NCI-H2196 treated with DMSO at 0.1 percent for 48 hours (cell line): ENCODE measurements at regions not wholly inside any gene's neighbourhood (a gene's known extent, or its start where the extent isn't known, plus 50 kb on each side); places are given as distances from the start of the nearest gene placed in this dataset.
"Not testable (repeated sequence)": the region's sequence is repeated elsewhere in the genome, so short reads cannot be mapped to it uniquely, and the experiment has no call there.

Source experiments
- DNase-seq: peaks from one replicate; lab custom pipeline; 2025; ENCODE audit not compliant: unreplicated experiment; lab: John Stamatoyannopoulos, UW

DNA sequence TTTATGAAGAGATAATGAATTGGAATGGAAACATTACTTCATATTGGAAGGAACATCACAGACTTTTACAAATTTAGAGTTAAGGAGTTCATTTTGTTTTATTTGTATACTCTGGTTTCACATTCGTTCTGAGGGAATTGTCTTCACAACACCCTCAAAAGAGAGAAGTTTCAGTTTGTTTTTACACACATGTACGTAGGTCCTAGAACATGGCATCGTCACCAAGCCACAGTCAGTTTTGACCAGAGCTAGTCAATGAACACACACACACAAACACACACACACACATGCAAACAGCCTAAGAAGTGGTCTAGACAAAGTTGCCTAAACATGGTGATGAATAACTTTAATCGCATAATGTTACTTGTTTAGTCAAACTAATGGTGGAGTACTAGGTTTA is 427.9 kb upstream of the BCHE start:
- no peak for DNase-seq

DNA sequence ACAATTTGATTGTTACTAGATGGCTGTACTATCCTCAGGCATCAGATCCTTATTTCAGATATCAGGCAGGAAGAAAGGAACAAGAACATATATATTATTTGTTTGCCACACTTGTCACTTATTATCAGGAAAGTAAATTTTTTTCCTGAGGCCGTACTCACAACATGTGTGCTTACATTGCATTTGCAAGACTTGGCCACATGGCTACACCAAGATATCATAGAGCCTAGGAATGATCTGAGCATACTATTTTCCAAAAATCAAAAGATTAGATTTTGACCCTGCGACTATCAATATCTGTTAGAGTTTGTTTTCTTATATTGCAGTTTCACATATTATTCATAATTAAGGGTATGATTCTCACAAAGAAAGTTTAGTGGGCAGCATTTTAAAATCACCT is 426.2 kb upstream of the BCHE start:
- no peak for DNase-seq

DNA sequence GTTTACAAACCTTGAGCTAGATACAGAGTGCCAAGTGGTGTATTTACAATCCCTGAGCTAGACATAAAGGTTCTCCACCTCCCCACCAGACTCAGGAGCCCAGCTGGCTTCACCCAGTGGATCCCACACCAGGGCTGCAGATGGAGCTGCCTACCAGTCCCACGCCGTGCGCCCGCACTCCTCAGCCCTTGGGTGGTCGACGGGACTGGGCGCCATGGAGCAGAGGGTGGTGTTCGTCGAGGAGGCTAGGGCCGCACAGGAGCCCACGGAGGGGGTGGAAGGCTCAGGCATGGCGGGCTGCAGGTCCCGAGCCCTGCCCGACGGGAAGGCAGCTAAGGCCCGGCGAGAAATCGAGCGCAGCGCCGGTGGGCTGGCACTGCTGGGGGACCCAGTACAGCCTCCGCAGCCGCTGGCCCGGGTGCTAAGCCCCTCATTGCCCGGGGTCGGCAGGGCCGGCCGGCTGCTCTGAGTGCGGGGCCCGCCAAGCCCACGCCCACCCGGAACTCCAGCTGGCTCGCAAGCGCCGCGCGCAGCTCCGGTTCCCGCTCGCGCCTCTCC is 421.1 kb upstream of the BCHE start:
- DNase-seq: not testable (repeated sequence)

DNA sequence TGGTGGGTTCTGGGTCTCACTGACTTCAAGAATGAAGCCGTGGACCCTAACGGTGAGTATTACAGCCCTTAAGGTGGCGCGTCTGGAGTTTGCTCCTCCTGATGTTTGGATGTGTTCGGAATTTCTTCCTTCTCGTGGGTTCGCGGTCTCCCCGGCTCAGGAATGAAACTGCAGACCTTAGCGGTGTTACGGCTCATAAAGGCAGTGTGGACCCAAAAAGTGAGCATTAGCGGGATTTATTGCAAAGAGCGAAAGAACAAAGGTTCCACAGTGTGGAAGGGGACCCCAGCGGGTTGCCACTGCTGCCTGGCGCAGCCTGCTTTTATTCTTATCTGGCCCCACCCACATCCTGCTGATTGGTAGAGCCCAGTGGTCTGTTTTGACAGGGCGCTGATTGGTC is 420.5 kb upstream of the BCHE start:
- no peak for DNase-seq

DNA sequence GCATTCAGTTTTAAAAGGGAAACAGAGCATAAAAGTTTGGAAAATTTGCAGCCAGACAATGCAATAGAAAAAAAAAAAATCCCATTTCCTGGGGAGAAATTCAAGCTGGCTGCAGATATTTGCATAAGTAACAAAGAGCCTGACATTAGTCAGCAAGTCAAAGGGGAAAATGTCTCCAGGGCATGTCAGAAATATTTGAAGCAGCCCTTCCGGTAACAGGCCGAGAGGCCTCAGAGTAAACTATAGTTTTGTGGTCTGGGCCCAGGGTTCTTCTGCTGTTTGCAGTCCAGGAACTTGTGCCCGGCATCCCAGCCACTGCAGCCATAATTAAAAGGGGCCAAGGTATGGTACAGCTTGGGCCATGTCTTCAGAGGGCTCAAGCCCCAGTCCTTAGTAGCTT is 411.6 kb upstream of the BCHE start:
- no peak for DNase-seq

DNA sequence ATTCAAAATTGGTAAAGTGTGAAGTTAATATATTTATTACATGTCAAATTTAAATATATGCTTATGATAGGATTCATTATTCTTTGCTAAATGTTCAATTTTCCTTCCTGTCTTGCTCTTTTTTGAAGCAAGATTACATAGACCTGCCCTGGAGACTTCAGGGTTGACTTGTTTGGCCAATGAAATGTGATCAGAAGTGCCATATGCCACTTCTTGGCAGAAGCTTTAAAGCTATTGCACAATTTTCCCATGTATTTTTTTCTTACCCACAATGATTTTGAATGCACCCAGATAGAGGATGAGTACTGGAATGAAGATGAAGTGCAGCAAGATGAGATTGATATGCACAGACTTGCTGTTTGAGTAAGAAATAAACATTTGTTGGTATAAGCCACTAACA is 406.3 kb upstream of the BCHE start:
- DNase-seq: no peak

DNA sequence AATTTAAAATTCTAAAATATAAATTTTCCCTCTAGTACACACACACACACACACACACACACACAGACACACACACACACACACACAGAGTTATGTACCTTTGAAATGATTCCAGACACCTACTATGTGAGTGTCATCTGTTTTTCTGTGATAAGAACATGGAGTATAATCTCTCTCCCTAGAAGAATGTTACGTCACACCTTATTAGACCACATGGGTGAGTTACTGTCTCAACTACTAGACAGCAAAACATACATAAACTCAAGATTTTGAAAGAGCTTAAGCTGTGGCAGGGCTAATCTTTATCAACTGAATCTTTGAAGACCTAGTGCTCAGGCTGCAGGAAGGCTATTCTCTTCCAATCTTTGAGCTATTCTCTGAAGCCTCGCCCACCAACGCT is 385.9 kb upstream of the BCHE start:
- no peak for DNase-seq

DNA sequence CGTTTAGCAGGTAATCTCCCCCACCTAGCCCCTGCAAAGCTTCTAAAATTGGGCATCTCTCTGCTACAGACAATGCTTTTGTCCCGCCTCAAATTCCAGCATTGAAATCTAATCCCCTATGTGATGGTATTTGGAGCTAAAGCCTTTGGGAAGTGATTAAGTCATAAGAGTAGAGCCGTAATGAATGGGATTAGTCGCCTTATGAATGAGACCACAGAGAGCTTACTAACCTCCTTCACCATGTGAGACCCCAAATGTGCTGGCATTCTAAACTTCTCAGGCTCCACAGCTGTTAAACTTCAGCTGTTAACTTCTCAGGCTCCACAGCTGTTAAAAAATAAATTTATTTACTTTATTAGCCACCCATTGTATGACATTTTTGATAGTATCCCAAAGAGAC is 374.2 kb upstream of the BCHE start:
- DNase-seq: no peak

DNA sequence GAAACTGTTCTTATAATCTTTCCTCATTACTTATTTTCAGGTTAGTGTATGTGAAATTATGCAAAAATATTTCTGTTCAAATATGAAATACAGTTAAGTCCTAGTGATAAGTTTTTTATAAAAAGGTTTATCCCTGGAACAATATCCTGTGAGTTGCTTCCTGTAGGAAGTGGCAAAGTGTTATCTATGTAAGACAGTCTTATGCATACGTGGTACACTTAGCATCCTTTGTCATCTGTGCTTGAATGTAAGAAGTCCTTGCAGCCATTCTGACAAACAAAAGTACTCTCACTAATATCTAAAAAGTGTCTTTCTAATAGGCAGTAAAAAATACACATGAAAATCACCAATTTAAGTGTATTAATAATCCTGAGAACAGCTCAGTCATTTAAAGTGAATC is 372.5 kb upstream of the BCHE start:
- no peak for DNase-seq

DNA sequence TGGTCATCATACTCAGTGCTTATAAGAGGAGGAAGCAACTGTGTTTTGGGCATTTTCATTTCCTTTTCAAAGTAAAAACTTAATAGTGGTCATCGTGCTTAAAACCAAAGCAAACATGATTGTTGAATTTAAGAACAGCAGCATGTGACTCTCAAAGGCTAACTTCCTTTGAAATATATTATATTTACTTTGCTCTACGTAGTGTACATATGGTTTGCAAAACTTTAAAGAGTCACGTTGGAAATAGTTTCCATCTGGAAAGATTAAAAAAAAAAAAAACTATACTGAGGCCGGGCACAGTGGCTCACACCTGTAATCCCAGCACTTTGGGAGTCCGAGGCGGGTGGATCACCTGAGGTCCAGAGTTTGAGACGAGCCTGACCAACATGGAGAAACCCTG is 367.9 kb upstream of the BCHE start:
- DNase-seq: no peak

DNA sequence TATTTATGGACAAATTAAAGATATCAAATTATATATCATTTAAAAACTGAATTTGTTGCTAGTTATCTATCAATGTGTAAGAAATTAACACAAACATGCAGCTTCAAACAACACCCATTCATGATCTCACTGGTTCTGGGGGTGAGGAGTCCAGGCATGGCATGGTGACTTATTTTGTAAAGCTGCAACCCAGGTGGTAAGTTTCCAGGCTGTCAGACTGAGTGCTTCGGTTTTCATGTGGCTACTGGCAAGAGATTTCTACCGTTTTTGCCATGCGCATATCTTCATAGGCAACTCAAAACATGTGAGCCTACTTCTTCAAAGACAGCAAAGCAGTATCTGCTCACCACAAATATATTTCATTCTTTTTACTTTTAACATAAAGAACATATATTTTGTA is 364.3 kb upstream of the BCHE start:
- no peak for DNase-seq

DNA sequence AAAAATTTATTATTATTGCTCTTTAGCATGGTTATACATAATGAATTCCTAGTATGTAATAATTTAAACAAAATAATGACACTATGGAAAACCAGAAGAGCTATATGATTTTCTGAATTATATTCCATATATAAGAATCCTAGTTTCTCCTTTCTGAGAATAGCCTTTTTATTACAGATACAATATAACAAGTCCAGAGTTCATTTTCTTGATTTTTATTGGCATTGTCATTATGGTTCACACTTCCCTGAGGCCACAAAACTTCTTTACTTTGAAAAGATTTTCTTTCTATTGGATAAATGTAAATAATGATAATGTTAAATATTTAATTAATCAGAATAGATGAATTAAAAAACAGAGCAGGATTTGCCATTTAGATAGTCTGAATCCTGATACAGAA is 362.3 kb upstream of the BCHE start:
- no peak for DNase-seq

DNA sequence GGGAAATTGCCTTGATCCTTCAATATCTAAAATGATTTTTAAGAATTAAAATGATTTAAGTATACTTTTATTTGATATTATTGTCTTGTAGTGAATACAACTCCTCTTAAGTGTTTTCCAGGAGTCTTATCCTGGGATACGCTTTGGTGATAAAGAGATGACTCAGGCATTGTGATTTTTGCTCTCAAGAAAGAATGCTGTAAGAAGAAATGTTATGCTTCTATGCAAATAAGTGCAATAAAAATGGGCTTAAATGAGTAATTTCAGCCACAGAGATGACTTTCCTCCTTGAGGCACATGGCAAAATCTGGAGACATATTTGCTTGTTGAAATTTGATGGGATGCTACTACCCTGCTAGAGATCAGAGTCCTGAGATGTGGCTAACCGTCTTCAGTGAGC is 358.6 kb upstream of the BCHE start:
- DNase-seq: no peak

DNA sequence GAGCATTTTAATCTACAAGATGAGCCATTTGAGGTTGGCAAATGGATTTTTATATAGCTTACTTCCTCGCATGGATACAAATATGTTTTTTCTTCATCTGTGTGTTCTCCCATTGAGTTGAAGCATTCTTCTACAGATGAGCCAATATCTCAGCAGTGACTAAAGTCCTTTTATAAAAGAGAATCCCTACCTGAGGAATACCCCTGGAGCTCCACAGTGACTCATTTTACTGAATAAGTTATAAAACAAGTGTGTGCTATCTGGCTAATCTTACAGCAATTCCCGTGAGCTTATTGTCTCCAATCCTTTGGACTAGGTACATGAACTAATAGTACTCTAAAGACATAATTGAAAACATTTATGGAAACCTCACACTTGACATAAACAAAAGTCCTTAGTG is 354.2 kb upstream of the BCHE start:
- DNase-seq: no peak

DNA sequence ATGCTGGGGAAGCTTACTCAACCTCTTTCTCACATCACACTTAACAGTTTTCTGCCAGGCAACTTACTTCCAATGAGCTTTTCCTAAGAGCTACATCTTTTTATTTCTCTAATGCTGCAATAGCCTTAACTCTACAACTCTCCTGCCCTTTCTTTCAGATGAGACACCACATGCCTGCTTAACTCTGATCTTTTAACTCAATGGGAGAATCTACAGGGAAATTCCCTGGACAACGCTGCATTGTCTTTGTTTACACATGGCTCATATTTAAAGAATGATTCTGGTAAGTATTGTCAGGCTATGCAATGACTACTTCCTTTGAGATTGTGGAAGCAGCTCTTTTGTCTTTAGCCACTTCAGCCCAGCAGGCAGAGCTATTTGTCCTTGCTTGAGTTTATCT is 353.1 kb upstream of the BCHE start:
- DNase-seq: no peak

DNA sequence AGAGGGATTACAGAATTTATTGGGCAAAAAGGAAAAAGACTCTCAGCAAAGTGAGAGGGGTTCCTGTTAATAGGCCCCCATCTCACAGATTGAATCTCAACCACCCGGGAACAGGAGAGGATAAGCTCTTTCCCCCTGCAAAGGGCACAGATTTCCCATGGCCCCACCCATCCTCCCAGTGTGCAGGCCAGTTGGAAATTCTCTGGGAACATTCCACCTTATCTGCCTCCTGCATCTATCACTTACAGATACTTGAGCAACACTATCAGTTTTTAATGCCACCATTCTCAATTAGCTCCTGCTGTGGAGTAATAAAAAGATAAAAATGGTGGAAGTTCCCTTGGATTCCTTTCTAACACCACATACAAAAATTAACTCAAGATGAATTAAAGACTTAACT is 350.0 kb upstream of the BCHE start:
- DNase-seq: no peak

DNA sequence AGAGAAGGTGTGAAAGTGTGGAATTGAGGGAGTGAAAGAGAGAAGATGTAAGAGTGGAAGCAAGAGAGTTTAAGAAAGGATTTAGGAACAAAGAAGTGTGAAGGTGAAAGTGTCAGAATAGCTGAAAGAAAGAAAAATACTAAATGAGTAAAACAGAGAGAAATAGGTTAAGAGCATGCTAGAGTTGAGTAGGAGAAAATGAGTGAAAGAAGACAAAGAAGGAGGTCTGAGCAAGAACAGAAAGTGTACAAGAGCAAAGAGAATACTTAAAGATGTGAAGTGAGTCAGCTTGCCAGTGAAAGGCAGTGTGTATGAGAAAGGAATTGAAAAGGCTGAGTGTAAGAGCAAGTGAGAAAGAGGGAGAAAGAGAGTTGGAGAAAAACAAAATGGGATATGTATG is 348.8 kb upstream of the BCHE start:
- DNase-seq: no peak

DNA sequence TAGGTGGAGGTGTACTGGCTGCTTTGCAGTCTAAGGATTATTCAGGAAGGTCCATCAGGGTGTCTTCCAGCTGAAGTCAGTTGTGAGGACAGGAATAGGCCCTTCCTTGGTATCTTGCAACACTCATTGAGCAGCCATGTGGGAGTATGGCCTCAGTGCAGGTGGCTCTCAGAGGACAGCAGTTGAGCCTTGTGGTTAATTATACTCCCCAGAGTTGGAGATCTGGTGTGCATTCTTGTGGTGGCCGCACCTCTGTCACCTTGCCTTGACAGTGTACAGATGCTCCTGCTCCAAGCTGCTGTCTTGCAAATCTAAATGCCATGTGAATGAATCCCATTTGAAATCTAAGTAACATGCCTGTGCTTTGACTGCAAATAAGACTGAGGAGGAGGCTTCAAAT is 339.9 kb upstream of the BCHE start:
- DNase-seq: no peak

DNA sequence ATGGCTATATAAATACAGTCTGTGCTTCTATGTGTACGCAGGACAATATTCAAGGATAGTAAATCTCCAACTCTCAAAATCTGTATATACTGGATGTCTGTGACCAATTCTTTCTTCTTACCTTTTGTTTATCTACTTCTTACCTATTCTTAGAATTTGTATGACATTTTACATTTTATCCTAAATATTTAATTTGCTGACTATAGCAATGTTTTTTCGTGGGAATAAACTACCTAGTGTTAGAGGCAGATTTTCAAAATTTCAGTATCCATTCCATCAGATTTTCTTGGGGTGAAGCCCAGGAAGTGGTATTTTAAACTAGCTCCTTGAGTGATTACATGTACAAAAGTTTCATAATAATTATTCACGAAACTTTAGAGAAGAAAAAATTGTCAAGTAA is 334.5 kb upstream of the BCHE start:
- DNase-seq: no peak

DNA sequence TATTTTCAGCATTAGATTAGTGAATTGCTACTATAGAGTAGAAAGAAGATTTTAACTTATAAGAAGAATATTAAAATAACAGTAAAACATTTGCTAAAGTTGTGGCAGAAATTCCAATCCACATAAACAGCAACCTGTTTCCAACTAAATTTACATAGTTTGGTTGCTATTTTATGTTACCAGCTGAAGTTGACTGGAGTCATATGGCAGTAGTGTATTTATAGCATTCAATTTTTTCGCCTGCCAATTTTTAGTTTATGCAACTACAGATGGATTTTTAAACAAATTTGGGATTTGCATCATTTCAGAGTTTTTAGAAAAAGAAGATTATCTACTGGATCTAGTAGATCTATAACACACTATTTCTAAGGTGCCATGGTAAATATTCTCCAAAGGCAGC is 332.5 kb upstream of the BCHE start:
- DNase-seq: no peak

DNA sequence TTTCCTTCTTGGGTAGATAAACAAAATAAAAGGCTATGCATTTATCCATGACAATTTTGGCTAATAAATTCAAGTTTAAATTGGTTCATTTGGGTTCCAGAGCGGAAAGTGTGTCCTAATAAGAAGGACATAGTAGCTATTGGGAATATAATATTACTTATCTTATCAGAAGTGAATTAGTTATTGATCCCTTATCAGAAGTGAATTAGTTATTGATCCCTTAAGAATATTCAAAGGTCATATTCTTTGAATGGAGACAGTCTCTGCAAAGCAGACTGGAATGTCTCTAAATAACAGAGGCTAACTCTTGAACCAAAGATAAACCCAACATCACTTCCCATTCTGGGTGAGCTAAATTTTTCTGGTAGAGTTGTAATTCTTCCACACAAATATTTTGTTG is 290.7 kb upstream of the BCHE start:
- DNase-seq: no peak

DNA sequence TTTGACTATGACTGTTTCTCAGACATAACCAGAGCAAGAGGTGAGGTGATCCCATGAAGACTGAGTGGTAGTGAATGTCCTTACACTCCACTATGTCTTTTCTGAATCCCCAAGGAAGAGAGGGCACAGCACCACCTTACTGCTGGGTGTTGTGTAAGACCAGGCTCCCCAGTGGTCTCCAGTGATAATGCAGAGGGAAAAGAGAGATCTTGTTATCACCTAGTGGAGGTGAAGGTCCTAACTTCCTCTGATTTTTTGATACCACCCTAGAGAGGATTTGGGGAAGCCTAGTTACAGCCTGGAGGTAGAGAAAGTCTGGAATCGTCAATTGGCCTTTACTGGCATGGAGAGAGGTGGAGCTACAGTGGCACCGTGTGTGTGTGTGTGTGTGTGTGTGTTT is 288.0 kb upstream of the BCHE start:
- no peak for DNase-seq

DNA sequence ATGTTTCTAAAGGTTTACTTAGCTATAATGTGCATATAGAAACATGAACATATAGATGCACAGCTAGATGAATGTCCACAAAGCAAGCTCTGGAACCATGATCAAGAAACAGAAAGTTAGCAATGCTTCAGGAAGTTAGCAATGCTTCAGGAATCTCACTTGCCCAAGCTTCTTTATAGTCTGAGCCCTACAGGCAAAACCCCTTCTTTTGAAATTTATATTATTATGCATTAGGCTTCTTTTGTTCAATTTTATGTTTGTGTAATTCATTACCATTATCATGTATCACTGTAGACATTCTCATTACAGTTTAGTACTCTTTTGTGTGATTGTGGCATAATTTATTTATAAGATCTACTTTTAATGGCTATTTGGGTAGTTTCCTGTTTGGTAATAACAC is 286.4 kb upstream of the BCHE start:
- DNase-seq: no peak

DNA sequence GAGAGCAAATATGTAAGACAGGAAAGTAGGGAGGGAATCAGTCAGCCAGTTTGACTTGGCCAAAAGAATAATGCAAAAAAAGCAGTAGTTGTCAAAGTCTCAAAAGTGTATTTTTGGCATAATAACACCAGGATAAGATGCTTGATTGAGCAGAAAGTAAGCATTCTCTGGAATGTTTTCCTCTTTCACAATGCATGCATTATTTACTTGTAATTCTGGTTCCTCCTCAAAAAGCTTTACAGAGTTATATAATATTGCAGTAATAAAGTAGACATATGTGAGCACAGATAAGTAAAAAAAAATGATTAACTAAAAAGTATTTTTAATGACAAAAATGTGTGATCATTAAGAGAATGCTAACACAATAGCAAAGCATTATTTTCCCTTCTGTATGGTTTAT is 285.9 kb upstream of the BCHE start:
- DNase-seq: no peak
